H9 (cell line): ENCODE measurements at regions not wholly inside any gene's neighbourhood (a gene's known extent, or its start where the extent isn't known, plus 50 kb on each side); places are given as distances from the start of the nearest gene placed in this dataset.

ENCODE experiments used
- DNase-seq: peaks from one replicate; pipeline ENCODE4 v3.0.0-alpha.2; 2017
- H2AFZ ChIP-seq: one replicate; pipeline ENCODE4 v1.6.1; 2013; ENCODE audit warnings: mild to moderate bottlenecking, low read length, control low read depth, moderate library complexity
- H2AK5ac ChIP-seq: 2 replicates; pipeline ENCODE4 v1.6.1; 2013; ENCODE audit warnings: low read length, control low read depth, mixed read lengths; ENCODE audit not compliant: insufficient read length
- H2BK120ac ChIP-seq: one replicate; pipeline ENCODE4 v1.6.1; 2013; ENCODE audit warnings: low read depth, mild to moderate bottlenecking, low read length, control low read depth, inconsistent platforms; ENCODE audit not compliant: poor library complexity, severe bottlenecking
- H2BK12ac ChIP-seq: 2 replicates; pipeline ENCODE4 v1.6.1; 2013; ENCODE audit warnings: low read length, control low read depth, mixed read lengths, low read depth; ENCODE audit not compliant: insufficient read length
- H2BK15ac ChIP-seq: 2 replicates; pipeline ENCODE4 v1.6.1; 2013; ENCODE audit warnings: low read depth, low read length, control low read depth
- H2BK20ac ChIP-seq: one replicate; pipeline ENCODE4 v1.6.1; 2013; ENCODE audit warnings: low read depth, mild to moderate bottlenecking, low read length, control low read depth, inconsistent platforms; ENCODE audit not compliant: poor library complexity, severe bottlenecking
- H2BK5ac ChIP-seq: 2 replicates; pipeline ENCODE4 v1.6.1; 2013; ENCODE audit warnings: low read length, control low read depth, mixed read lengths; ENCODE audit not compliant: insufficient read length
- H3K14ac ChIP-seq: 2 replicates; pipeline ENCODE4 v1.6.1; 2013; ENCODE audit warnings: low read length, control low read depth; ENCODE audit not compliant: insufficient read depth
- H3K18ac ChIP-seq: 2 replicates; pipeline ENCODE4 v1.6.1; 2013; ENCODE audit warnings: low read depth, mild to moderate bottlenecking, mixed read lengths, low read length, control low read depth; ENCODE audit not compliant: insufficient read length
- H3K23ac ChIP-seq: 2 replicates; pipeline ENCODE4 v1.6.1; 2013; ENCODE audit warnings: low read length, control low read depth, mixed read lengths, low read depth; ENCODE audit not compliant: insufficient read length
- H3K23me2 ChIP-seq: 2 replicates; pipeline ENCODE4 v1.6.1; 2013; ENCODE audit warnings: low read depth, mild to moderate bottlenecking, mixed read lengths, low read length, control low read depth; ENCODE audit not compliant: insufficient read length, poor library complexity, severe bottlenecking
- H3K27ac ChIP-seq: 2 replicates; pipeline ENCODE4 v1.5.1; 2013; ENCODE audit warnings: low read length, control low read depth, mixed read lengths, low read depth; ENCODE audit not compliant: insufficient read length
- H3K27me3 ChIP-seq: 2 replicates; pipeline ENCODE4 v1.6.1; 2013; ENCODE audit warnings: low read length, control low read depth, inconsistent platforms; ENCODE audit not compliant: insufficient read depth
- H3K4ac ChIP-seq: 2 replicates; pipeline ENCODE4 v1.6.1; 2013; ENCODE audit warnings: low read depth, mild to moderate bottlenecking, control low read depth, inconsistent platforms, low read length, moderate library complexity
- H3K4me1 ChIP-seq: 2 replicates; pipeline ENCODE4 v1.6.1; 2013; ENCODE audit warnings: low read length, control low read depth, inconsistent platforms; ENCODE audit not compliant: insufficient read depth
- H3K4me2 ChIP-seq: 2 replicates; pipeline ENCODE4 v1.6.1; 2013; ENCODE audit warnings: low read length, control low read depth, mixed read lengths; ENCODE audit not compliant: insufficient read length, insufficient read depth
- H3K56ac ChIP-seq: 2 replicates; pipeline ENCODE4 v1.6.1; 2013; ENCODE audit warnings: low read depth, mild to moderate bottlenecking, mixed read lengths, low read length, control low read depth; ENCODE audit not compliant: insufficient read length
- H3K79me1 ChIP-seq: 2 replicates; pipeline ENCODE4 v1.6.1; 2013; ENCODE audit warnings: low read depth, mild to moderate bottlenecking, moderate library complexity, low read length, control low read depth, inconsistent platforms; ENCODE audit not compliant: insufficient read depth, poor library complexity, severe bottlenecking
- H3K79me2 ChIP-seq: 2 replicates; pipeline ENCODE4 v1.6.1; 2013; ENCODE audit warnings: low read length, control low read depth, inconsistent platforms; ENCODE audit not compliant: insufficient read depth
- H3K9ac ChIP-seq: 2 replicates; pipeline ENCODE4 v1.6.1; 2013; ENCODE audit warnings: low read length, control low read depth, mixed read lengths; ENCODE audit not compliant: insufficient read length; ENCODE audit errors: extremely low read depth
- H3K9me3 ChIP-seq: one replicate; pipeline ENCODE4 v1.6.1; 2013; ENCODE audit warnings: low read depth, low read length, inconsistent platforms; ENCODE audit not compliant: control insufficient read depth
- H3T11ph ChIP-seq: one replicate; pipeline ENCODE4 v1.6.1; 2013; ENCODE audit warnings: mild to moderate bottlenecking, low read length, control low read depth, inconsistent platforms
- H4K20me1 ChIP-seq: one replicate; pipeline ENCODE4 v1.6.1; 2013; ENCODE audit not compliant: control insufficient read depth, insufficient read length, insufficient read depth
- H4K5ac ChIP-seq: 2 replicates; pipeline ENCODE4 v1.6.1; 2013; ENCODE audit warnings: low read depth, mild to moderate bottlenecking, mixed read lengths, low read length, control low read depth; ENCODE audit not compliant: insufficient read length
- H4K8ac ChIP-seq: replicated peaks from 2 replicates; pipeline ENCODE4 v1.6.1; 2013; ENCODE audit warnings: low read length, control low read depth, mixed read lengths, low read depth; ENCODE audit not compliant: insufficient read length
- H4K91ac ChIP-seq: 2 replicates; pipeline ENCODE4 v1.6.1; 2013; ENCODE audit warnings: low read depth, mild to moderate bottlenecking, moderate library complexity, mixed read lengths, low read length, control low read depth; ENCODE audit not compliant: insufficient read length
- H3K27ac Mint-ChIP-seq, 3 experiments: 2 replicates in 2 of 3; 3 replicates in 1 of 3; pipeline ENCODE4 v1.8.0; 2020 to 2021; ENCODE audit warnings: mixed read lengths in 3 of 3, mild to moderate bottlenecking in 1 of 3, moderate library complexity in 1 of 3
- H3K27me3 Mint-ChIP-seq: 2 replicates; pipeline ENCODE4 v1.8.0; 2021; ENCODE audit warnings: low read depth, mild to moderate bottlenecking, moderate library complexity, mixed read lengths
- H3K36me3 Mint-ChIP-seq, 3 experiments: 2 replicates in 2 of 3; 3 replicates in 1 of 3; pipeline ENCODE4 v1.8.0; 2020 to 2021; ENCODE audit warnings: low read depth in 3 of 3, mixed read lengths in 3 of 3; ENCODE audit not compliant: insufficient read depth in 1 of 3
- H3K4me1 Mint-ChIP-seq, 2 experiments: 2 replicates each; pipeline ENCODE4 v1.8.0; 2020; ENCODE audit warnings: mixed read lengths in 2 of 2
- H3K4me3 Mint-ChIP-seq, 2 experiments: 2 replicates in 1 of 2; 3 replicates in 1 of 2; pipeline ENCODE4 v1.8.0; 2020 to 2021; ENCODE audit warnings: mild to moderate bottlenecking in 2 of 2, mixed read lengths in 2 of 2, moderate library complexity in 1 of 2
- H3K9me3 Mint-ChIP-seq, 2 experiments: 2 replicates in 1 of 2; 3 replicates in 1 of 2; pipeline ENCODE4 v1.8.0; 2020; ENCODE audit warnings: mild to moderate bottlenecking in 2 of 2, mixed read lengths in 2 of 2, moderate library complexity in 1 of 2
- CTCF ChIP-seq: fragments of 200-600 bp; sonication (generic); conservative IDR thresholded peaks from 3 replicates; pipeline ENCODE4 v1.8.0; 2021; ENCODE audit warnings: antibody characterized with exemption, mild to moderate bottlenecking
- WGBS: extraction: QIAGEN DNeasy Blood & Tissue Kit; methylation state at CpG from one replicate; pipeline ENCODE4 v1.1.7; 2013; ENCODE audit warnings: missing lambda C conversion rate, low lambda C conversion rate, mixed read lengths; ENCODE audit not compliant: insufficient read length; ENCODE audit errors: extremely low coverage; 5-methylcytosine and 5-hydroxymethylcytosine counted together

- H3K9me3 ChIP-seq: no peaks in the 10 kb centered on the region
- H3K27me3 ChIP-seq: no peaks in the 10 kb centered on the region
- DNase-seq: no peak
- no peak overlapping the region for H3K9ac ChIP-seq
- Mint-ChIP-seq H3K4me3 (no peak overlapping the region), H3K36me3 (no peaks in the 10 kb centered on the region; a peak in 3 of 7 replicates), H3K9me3 (peaks cover 3 to 7% of the 10 kb centered on the region in 2 experiments; a peak in 4 of 5 replicates), H3K4me1 (no peaks in the 10 kb centered on the region), H3K27me3 (peaks cover 22% of the 10 kb centered on the region), H3K27ac (no peak overlapping the region)
- no peak overlapping the region for H3K4me2 ChIP-seq
- H4K91ac ChIP-seq: no peak overlapping the region
- H3K23ac ChIP-seq: no peak overlapping the region
- no peaks in the 10 kb centered on the region for H3K23me2 ChIP-seq
- H3K79me2 ChIP-seq: no peaks in the 10 kb centered on the region
- H2AK5ac ChIP-seq: no peak overlapping the region
- H4K20me1 ChIP-seq: no peaks in the 10 kb centered on the region
- H3K4ac ChIP-seq: no peak overlapping the region
- no peak overlapping the region for H4K8ac ChIP-seq
- no peak overlapping the region for H2AFZ ChIP-seq
- no peak overlapping the region for H2BK5ac ChIP-seq
- H3T11ph ChIP-seq: no peak overlapping the region
- H2BK12ac ChIP-seq: no peak overlapping the region
- H2BK15ac ChIP-seq: no peak overlapping the region
- H3K27ac ChIP-seq: no peak overlapping the region
- H3K4me1 ChIP-seq: no peaks in the 10 kb centered on the region
- H2BK120ac ChIP-seq: no peak overlapping the region
- no peak overlapping the region for H4K5ac ChIP-seq
- H2BK20ac ChIP-seq: no peak overlapping the region
- no peak overlapping the region for H3K56ac ChIP-seq
- H3K79me1 ChIP-seq: no peaks in the 10 kb centered on the region
- no CpG with 5 or more reads among the region's 2 CpGs for WGBS
- no peak overlapping the region for H3K18ac ChIP-seq
- H3K14ac ChIP-seq: no peak overlapping the region
- peak; percentile 22; the same call in 1 of the 3 replicates for TF ChIP-seq CTCF
These were observed 123.9 kb upstream of the NXT1 start for GRCh38 chr20:23226612-23227265.
